HG03432 (cell line): ENCODE measurements at regions not wholly inside any gene's neighbourhood (a gene's known extent, or its start where the extent isn't known, plus 50 kb on each side); places are given as distances from the start of the nearest gene placed in this dataset.
"Not testable (repeated sequence)": the region's sequence is repeated elsewhere in the genome, so short reads cannot be mapped to it uniquely, and the experiment has no call there.

ENCODE experiments used
- ATAC-seq: cut with Tn5 transposase; IDR thresholded peaks from one replicate; pipeline ENCODE4 v1.9.1; 2021; ENCODE audit warnings: mild to moderate bottlenecking, moderate library complexity; ENCODE audit not compliant: unreplicated experiment

DNA sequence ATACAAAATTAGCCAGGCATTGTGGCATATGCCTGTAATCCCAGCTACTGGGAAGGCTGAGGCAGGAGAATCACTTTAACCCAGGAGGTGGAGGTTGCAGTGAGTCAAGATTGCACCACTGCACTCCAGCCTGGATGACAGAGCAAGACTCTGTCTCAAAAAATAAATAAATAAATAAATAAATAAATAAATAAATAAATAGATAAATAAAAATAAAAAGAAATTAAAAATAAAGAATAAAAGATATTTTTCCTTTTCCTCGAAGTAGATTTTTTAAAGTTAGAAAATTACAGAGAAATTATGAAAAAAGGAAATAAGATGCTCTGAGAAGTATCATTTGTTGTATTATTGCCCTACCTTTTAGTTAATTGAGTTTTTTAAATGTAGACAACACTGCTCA lies 1906.1 kb downstream of the MAT2B start:
- not testable (repeated sequence) for ATAC-seq

DNA sequence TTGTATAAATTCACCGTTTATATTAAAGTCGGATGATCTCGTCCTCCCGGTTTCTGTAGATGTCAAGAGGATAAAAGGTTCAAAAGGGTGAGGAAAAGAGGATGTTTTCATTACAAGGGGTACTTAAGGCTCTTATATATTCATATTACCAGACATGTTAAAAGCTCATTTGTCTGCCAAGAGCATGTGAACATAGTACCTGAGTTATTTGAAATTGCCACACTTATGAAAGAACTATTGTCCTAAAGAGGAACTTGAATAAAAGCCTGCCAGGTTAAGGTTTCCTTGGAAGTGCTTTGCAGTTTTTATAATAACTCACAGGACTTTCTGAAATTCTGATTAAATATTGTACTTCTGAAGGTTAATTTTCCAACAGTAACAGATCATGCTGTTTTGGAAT lies 1915.1 kb downstream of the MAT2B start:
- ATAC-seq = no peak

DNA sequence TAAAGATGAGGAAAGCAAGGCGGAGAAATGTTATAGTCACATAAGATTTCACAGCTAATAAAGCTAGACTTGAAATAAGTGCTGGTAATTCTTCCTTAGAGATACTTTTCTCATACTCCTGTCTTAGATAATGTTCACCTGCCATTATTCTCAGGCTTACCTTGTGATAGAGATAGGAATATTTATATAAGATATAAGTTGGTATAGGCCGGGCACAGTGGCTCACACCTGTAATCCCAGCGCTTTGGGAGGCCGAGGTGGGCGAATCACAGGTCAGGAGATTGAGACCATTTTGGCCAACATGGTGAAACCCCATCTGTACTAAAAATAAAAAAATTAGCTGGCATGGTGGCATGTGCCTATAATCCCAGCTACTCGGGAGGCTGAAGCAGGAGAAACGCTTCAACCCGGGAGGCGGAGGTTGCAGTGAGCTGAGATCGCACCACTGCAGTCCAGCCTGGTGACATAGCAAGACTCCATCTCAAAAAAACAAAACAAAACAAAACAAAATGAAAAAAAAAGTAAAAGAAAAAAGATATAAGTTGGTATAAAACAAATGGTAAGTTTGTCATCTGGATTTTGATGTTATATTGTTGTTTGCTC lies 1918.4 kb downstream of the MAT2B start:
- no peak for ATAC-seq

DNA sequence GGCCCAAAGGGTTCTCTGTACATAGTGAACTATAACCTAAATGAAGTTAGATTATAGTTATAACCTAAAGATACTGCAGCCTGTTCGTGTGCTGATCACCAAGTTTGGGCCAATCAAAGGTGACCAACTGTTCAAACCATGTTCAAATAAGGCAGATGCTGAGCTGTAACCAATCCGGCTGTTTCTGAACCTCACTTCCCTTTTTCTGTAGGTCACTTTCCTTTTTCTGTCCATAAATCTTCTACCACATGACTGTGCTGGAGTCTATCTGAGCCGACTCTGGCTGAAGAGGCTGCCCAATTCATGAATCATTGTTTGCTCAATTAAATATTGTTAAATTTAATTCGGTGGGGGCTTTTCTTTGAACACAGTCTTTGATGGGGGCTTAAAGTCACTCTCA lies 1920.2 kb downstream of the MAT2B start:
- ATAC-seq = no peak

DNA sequence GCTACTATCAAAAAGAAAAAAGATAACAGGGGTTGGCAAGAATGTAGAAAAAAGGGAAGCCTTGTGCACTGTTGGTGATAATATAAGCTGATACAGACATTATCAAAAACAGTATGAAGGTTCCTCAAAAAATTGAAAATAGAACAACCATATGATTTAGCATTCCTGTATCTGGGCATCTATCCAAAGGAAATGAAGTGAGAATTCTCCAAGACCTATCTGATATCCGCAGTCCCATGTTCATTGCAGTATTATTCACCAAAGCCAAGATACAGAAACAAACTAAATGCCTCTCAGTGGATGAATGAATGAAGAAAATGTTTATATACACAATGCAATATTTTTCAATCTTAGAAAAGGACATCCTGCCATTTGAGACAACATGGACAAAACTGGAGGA lies 1943.3 kb downstream of the MAT2B start:
- ATAC-seq = no peak

DNA sequence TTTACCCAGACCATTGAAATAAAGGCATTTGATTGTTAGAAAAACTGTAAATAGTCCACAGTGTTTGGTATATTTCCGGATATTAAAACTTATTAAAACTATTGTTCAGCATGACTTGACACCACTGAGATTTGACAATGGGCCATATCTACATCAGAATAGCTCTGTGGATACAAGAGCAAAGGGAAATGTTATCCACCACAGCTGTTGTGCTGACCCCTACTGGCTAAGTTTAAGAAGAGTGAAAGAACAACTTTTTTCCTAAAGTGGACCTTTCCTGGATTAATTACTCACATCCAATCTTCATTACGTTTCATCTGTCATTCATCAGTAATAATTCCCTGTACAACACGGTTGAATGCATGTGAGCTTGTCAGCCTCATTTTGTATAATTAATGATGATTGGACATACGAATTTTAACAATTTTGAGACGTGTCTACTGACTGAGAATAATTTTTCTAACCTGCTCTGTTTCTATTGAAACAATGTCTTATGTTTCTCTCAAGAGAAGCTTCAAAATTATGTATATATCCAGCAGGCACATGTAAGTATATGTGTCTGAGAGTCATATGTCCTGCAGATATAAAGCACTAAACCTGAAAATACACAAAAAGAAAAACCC lies 1952.6 kb downstream of the MAT2B start:
- ATAC-seq = peak; percentile 60

DNA sequence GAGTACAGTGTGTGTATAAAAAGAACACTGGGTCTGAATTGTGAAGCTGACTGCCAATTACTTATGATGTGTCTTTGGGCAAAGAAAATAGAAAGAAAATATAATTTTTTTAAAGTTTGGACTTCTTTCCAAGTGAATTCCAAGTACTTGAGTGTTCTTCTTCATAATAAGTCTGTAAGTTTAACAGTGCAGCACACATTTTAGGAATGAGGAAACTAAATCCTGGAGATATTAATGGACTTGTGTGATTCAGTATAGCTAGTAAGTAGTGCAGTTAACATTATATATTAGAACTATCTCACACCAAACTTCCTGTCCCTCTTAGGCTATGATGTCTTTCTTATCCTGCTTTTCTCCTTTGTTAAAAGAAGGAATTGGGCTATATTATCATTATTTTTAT lies 1953.8 kb downstream of the MAT2B start:
- ATAC-seq = no peak

DNA sequence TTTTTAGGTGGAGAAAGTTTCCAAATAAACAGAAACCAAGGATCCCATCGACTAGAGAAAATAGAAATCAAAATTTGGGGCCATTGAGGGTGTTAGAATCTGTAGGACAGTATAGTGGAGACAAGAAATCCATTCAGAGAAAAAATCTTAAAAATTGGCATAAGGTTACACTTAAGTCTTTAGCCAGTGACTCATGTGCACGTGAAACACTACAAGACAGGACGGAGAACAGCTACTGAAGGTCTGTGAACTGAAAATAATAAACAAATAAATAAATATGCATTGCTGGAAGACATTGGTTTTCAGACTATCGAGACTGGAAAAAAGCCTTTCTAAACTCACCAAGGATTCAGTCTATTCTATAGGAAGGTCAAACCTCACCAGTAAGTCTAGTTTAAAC lies 1955.5 kb downstream of the MAT2B start:
- no peak for ATAC-seq

DNA sequence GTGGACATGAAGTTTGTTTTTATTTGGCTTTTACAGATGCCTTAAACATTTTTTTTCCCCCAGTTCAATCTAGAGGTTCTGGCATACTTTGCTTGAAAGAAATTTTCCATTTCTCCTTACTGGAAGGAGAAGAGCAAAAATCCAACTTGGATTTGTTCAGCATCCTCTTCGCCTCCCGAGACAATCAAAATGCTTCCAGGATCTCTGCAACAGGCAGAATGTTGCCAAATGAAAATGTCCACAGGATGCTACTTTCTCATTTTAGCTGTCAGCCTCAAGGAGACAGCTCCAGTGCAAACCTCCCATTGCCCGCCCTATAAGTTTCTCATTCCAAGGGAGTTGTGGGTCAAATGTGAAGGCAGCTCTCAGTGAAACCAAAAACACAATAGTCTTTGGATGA lies 1972.1 kb downstream of the MAT2B start:
- no peak for ATAC-seq

DNA sequence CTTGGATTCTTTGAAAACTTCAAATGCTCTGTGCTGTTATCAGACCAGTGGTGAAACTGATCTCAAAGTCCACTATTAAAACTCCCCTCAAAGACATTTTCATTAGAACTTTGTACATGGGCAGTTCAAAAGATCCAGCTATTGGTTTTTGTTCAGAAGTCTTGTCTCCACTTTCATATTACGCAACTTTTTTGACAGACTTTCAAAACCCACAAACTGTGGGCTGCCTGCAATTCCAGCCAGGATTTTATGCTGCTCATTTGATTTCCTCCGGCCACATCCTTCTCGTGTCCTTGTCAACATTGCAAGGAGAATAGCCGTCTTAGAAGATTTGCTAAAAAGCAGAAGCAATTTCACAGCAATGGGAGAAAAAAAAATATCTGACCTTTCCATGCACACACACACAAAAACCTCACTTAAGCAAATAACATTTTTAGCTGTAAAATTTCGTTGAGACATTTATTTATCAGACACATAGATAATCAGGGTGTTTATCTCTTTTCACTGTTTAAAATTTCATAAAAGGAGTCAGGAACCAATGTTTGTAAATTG lies 1990.5 kb downstream of the MAT2B start:
- no peak for ATAC-seq

DNA sequence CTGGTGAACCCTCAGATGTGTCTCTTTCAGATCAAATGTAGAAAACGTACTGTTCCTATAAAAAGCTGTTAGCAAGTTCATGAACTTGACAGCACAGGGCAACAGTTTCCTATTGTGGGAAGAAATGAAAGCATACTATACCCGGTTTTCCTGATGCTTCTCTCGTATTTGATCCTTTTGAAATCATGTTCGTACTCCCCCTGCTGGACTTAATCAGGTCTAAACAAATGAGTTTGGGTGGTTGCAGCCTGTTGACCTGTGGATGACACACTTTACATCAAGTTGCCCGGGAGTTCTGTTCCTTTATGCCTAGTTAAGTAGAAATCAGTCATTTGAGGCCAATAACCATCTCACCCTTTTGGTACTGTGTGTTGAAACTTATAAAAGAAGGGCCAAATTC lies 1992.3 kb downstream of the MAT2B start:
- no peak for ATAC-seq

DNA sequence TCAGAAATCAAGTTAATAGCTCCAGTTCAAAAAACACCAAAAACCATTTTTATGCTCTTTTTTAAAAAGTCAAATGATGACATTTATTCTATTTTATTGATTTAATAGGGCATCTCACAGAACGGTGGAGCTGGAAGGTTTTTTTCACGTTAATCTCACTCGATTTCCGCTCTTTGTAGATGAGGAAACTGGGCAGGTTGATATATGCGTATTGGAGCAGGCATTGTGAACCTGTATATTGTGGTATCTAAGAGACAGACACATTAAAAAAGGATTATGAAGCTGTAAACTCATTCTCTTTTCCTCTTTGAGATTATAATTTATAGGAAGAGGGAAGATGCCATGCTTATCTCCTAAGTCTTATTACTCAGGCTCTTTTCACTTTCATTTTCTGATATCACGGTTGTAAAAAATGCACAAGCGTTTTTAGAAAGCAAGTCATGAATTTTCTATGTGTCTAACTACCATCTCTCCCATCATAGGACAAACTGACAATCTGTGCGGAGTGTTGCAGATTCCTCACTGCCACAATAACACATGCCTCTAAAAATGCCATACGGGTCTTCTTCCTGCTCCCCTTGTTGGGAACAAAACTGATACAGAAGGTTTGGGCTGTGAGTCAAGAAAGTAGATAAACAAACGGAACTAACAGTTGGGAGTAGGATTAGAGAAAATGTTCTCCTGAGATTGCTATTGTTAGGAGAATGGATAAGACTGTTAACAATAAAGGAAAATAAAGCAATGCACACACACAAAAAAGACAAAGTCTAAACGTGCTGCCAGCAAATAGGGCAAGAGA lies 1997.7 kb downstream of the MAT2B start:
- ATAC-seq = no peak

DNA sequence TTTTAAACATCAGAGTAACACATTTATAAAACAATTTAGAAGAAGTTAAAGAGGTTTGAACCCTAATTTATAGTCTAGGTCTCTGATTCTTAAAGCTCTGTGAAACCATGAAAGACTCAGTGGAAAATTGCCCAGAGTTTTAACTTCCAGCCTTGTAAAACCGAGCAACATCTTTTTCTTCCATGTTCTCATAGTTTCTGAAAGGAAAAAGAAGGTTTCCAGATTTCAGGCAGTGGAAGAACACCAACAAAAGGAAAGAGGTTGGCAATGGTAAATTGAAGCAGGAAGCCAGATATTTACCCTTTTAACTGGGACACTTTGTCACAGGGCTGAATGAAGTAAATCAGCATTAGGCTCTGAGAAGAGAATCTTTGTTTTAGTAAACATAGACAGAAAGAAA lies 1999.3 kb downstream of the MAT2B start:
- no peak for ATAC-seq

DNA sequence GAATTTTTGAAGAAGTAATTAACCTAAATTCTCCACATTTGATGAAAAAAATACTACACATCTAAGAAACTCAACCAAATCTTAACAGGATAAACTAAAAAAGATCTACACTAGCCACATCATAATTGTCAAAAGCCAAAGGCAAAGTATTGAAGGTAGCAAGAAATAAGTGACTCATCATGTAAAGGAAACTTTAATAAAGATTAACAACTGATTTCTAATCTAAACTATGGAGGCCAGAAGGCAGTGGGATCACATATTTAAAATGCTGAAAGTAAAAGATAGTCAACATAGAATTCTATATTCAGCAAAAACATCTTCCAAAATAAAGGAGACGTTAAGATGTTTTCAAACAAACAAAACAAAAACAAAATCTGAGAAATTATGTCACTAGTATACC lies 2002.9 kb downstream of the MAT2B start:
- ATAC-seq = no peak

DNA sequence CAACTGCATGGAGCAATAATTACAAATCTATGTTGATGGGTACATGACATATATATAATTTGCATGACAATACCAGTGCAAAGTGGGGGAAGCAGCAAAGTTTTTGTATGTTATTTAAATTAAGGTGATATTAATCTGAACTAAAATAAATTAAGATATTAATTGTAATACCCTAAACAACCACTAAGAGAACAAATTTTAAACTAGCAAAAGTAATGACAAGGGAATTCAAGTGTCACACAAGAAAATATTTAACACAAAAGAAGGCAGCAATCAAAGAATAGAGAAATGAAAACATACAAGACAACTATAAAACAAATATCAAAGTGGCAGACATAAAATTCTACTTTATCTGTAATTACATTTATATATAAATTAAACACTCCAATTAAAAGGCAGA lies 2003.4 kb downstream of the MAT2B start:
- ATAC-seq = no peak

DNA sequence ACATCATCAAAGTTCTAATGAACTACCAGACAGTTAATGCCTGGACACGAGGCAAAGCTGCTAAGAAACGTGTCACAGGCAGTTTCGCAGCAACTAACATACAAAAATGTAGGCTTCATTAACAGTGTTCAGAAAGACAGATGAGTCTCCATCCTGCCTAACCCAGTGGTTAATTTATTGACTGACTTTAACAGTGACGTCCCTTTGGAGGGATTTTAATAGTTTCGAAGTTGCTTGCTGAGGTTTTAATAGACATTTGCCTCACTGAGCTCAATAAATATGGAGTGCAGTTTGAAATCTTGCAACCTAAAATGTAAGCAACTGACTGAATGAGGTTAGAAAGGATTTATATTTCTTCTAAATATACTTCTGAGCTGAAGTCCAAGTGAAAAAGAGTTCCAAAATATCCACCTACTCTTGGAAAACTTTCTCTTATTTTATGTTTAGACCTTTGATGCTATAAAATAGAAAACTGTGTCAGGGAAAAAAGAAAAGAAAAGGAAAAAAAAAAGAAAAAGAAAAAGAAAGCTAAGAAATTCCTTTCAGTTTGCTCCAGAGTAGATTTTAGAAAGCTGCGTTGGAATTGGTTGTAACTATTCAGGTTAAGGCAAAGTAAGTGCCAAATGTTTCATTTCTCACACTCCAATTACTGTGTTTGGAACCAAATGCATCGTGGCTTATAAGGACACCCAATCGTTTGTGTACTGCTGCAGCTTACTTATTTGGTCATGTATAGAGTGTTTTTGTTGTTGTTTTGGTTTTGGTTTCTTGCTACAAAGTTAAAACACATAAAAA lies 2016.6 kb downstream of the MAT2B start:
- no peak for ATAC-seq

DNA sequence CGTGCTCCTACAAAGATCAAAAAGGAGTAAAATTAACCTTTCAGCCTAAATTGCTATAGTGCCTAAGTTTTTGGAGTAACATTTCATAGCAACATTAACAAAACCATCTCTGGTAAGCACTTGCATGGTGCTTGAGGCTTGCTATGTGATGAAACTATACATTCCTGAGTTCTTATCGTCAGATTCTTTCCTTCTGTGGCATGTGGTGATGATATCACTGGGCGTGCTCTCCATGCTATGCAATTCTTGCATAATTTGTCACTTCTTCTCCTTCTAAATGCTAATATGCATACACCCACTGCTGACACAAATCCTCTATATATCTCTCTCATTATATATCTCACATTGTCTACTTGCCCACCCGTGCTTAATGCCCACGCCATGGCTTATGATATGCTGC lies 2019.9 kb downstream of the MAT2B start:
- no peak for ATAC-seq

DNA sequence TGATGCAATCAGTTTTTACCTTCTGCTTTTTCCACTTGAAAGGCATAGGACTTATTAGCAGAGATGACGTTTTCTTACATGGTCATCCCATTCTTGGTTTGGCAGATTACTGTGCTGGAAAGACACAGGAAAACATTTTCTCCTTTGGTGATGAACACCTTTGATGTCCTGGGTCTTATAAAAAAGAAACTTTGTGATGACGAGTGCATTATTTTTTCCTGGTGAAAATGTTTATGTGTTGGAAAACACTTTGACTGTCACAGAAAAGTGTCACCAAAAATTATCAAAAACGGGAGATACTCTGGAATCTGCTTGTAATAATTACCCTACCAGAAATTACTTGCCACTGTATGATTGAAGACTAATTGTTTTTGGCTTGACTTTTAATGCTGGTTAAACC lies 2020.9 kb downstream of the MAT2B start:
- ATAC-seq = no peak

DNA sequence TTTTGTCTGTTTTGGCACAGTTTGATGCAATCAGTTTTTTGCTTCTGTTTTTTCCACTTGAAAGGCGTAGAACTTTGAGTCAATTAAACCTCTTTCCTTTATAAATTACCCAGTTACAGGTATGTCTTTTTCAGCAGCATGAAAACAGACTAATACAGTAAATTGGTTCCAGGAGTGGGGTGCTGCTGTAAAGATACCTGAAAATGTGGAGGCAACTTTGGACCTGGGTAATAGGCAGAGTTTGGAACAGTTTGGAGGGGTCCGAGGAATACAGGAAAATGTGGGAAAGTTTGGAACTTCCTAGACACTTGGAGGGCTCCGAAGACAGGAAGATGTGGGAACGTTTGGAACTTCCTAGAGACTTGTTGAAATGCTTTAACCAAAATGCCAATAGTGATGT lies 2022.2 kb downstream of the MAT2B start:
- no peak for ATAC-seq

DNA sequence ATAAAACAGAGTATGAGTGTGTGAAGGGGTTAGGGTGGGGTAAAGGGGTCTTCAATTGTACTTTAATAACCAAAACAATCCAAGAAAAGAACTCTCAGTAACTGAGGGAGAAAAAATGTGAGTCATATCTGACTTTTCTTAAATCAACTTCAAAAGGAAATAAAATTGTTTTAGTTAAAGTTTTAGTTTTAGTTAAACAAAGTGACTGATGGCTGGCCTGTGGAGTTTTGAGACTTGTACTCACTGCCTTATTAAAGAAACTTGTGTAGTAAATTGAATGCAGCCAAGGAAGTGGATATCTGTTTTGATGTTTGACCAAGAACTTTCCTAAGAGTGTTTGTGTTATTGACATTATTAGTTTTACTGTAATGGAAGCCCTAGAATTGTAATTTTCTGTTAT lies 2032.6 kb downstream of the MAT2B start:
- no peak for ATAC-seq

DNA sequence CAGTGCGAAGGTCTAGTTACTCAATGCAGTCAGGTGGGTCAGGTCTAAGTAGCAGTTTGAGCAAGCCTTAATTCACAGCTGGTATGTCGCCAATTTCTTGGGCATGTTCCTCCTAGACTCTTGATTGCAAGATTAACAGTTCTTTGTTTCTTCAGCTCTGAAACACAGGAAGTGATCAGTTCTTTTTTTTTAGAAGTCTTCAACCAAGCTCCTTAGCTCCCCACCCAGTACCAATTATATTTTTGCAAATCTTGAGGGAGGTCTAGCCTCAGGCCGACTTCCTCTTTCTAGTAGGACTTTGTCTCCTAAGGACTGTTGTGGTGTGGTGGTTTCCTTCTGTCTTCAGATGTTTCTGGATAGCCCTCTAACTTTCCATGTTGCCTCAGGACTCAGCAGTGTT lies 2054.2 kb downstream of the MAT2B start:
- peak; percentile 81 for ATAC-seq
